HepG2 (cell line): ENCODE measurements at regions not wholly inside any gene's neighbourhood (a gene's known extent, or its start where the extent isn't known, plus 50 kb on each side); places are given as distances from the start of the nearest gene placed in this dataset.

ENCODE experiments used
- ATAC-seq: fragments of 200-7000 bp; cut with Tn5 transposase; 3 replicates; pipeline ENCODE4 v1.9.1; 2020; ENCODE audit warnings: mild to moderate bottlenecking, moderate library complexity
- BruUV-seq: library from RNA; stranded (reverse); fragments of 400-500 nt; replicated peaks from 2 replicates; lab custom pipeline; 2021; lab: Mats Ljungman, UMichigan
- CTCF ChIA-PET: fragments of 300-600 bp; formaldehyde crosslinking; extraction: SDS; loops from one replicate; lab custom pipeline; 2021; ENCODE audit warnings: low total read pairs, inconsistent platforms, low intra/inter-chr PET ratio; lab: Yijun Ruan, JAX
- POLR2A ChIA-PET: fragments of 350-600 bp; sonication (Branson Sonifier 250); formaldehyde crosslinking; loops from one replicate; lab custom pipeline; 2020; ENCODE audit warnings: antibody characterized with exemption, inconsistent platforms; lab: Yijun Ruan, JAX
- DNase-seq: peaks from one replicate; pipeline ENCODE4 v3.0.0-alpha.2; 2015; ENCODE audit warnings: low spot score
- FAIRE-seq: peaks from 3 replicates; lab custom pipeline; 2011; peaks lifted over from hg19 to GRCh38; lab: Jason Lieb, UNC
- H2AFZ ChIP-seq: one replicate; pipeline ENCODE4 v1.6.1; 2011; ENCODE audit warnings: low read length, inconsistent platforms
- H3K27ac ChIP-seq: fragments of 300-600 bp; 3 replicates; pipeline ENCODE4 v1.8.0; 2011; ENCODE audit warnings: mixed run types, mild to moderate bottlenecking, mixed read lengths, low read length, inconsistent platforms; ENCODE audit not compliant: insufficient read depth; ENCODE audit errors: extremely low read length
- H3K27me3 ChIP-seq, 2 experiments: fragments of 200-600 bp in 1 of 2; 2 replicates in 1 of 2; 3 replicates in 1 of 2; pipeline versions ENCODE4 v1.6.0 to v1.8.0; 2011; ENCODE audit warnings: low read length in 2 of 2, mild to moderate bottlenecking in 2 of 2, moderate library complexity in 2 of 2, inconsistent platforms in 1 of 2; ENCODE audit not compliant: insufficient read depth in 2 of 2, control insufficient read depth in 1 of 2
- H3K36me3 ChIP-seq, 2 experiments: fragments of 200-600 bp in 1 of 2; replicated peaks in 1 of 2; 2 replicates in 1 of 2; 3 replicates in 1 of 2; pipeline versions ENCODE4 v1.5.1 to v1.8.0; 2011; ENCODE audit warnings: low read length in 2 of 2, inconsistent platforms in 1 of 2; ENCODE audit not compliant: insufficient read depth in 2 of 2, control insufficient read depth in 1 of 2
- H3K4me1 ChIP-seq: 2 replicates; pipeline ENCODE4 v1.5.1; 2012; ENCODE audit warnings: low read length, inconsistent platforms; ENCODE audit not compliant: insufficient read depth
- H3K4me2 ChIP-seq: 2 replicates; pipeline ENCODE4 v1.6.0; 2011; ENCODE audit warnings: low read depth, low read length, inconsistent platforms
- H3K4me3 ChIP-seq, 3 experiments: fragments of 200-600 bp in 1 of 3; sonication (generic), shearing (Covaris generic) in 1 of 3; replicated peaks in 1 of 3; 2 replicates each; pipeline ENCODE4 v1.5.1; 2011 to 2016; ENCODE audit warnings: low read length in 3 of 3, inconsistent platforms in 2 of 3, low read depth in 2 of 3, mild to moderate bottlenecking in 2 of 3, control low read depth in 1 of 3, mixed read lengths in 1 of 3; ENCODE audit not compliant: insufficient read depth in 1 of 3
- H3K79me2 ChIP-seq: one replicate; pipeline ENCODE4 v1.6.1; 2011; ENCODE audit warnings: low read length, inconsistent platforms; ENCODE audit not compliant: insufficient read depth
- H3K9ac ChIP-seq: 2 replicates; pipeline ENCODE4 v1.6.0; 2011; ENCODE audit warnings: mild to moderate bottlenecking, low read depth, low read length, inconsistent platforms; ENCODE audit not compliant: insufficient read depth
- H3K9me3 ChIP-seq: 2 replicates; pipeline ENCODE4 v1.5.1; 2012; ENCODE audit warnings: mild to moderate bottlenecking, low read length
- H4K20me1 ChIP-seq: 2 replicates; pipeline ENCODE4 v1.6.0; 2011; ENCODE audit warnings: inconsistent platforms, mild to moderate bottlenecking, low read length, moderate library complexity; ENCODE audit not compliant: insufficient read depth
- CSRNP1 ChIP-seq: sonication (generic); formaldehyde crosslinking; IDR thresholded peaks from 2 replicates; pipeline ENCODE4 v1.8.1; 2023; ENCODE audit warnings: mild to moderate bottlenecking, missing genetic modification reagents
- EEA1 ChIP-seq: sonication (generic); formaldehyde crosslinking; IDR thresholded peaks from 2 replicates; pipeline ENCODE4 v1.5.1; 2020; ENCODE audit warnings: mild to moderate bottlenecking, missing genetic modification reagents, borderline replicate concordance
- ETS1 ChIP-seq: sonication (generic); formaldehyde crosslinking; IDR thresholded peaks from 2 replicates; pipeline ENCODE4 v1.4.0; 2020; ENCODE audit warnings: missing genetic modification reagents
- GTF3A ChIP-seq: sonication (generic); formaldehyde crosslinking; conservative IDR thresholded peaks from 2 replicates; pipeline ENCODE4 v1.4.0; 2020; ENCODE audit warnings: mild to moderate bottlenecking, missing genetic modification reagents
- JARID2 ChIP-seq: sonication (generic); formaldehyde crosslinking; IDR thresholded peaks from 2 replicates; pipeline ENCODE4 v1.8.1; 2023; ENCODE audit warnings: missing genetic modification reagents, inconsistent platforms; ENCODE audit not compliant: insufficient replicate concordance
- RBM22 ChIP-seq: fragments of 200-400 bp; formaldehyde crosslinking; optimal IDR thresholded peaks from 2 replicates; pipeline ENCODE3; 2017; ENCODE audit warnings: mild to moderate bottlenecking, low read length, moderate library complexity
- SNAPC2 ChIP-seq: sonication (generic); formaldehyde crosslinking; IDR thresholded peaks from 2 replicates; pipeline ENCODE4 v1.8.1; 2022; ENCODE audit warnings: mild to moderate bottlenecking, missing genetic modification reagents
- SRSF9 ChIP-seq: fragments of 200-400 bp; formaldehyde crosslinking; IDR thresholded peaks from 2 replicates; pipeline ENCODE4 v1.6.1; 2018; ENCODE audit warnings: borderline replicate concordance, mild to moderate bottlenecking, low read depth, low read length; ENCODE audit not compliant: insufficient read depth, poor library complexity, severe bottlenecking
- ZFAT ChIP-seq: sonication (generic); formaldehyde crosslinking; conservative IDR thresholded peaks from 2 replicates; pipeline ENCODE4 v1.8.1; 2023; ENCODE audit warnings: missing genetic modification reagents, inconsistent platforms
- ZFP62 ChIP-seq: sonication (generic); formaldehyde crosslinking; IDR thresholded peaks from 2 replicates; pipeline ENCODE4 v1.4.0; 2020; ENCODE audit warnings: missing genetic modification reagents
- ZNF224 ChIP-seq: sonication (generic); formaldehyde crosslinking; IDR thresholded peaks from 2 replicates; pipeline ENCODE4 v1.5.0; 2020; ENCODE audit warnings: mild to moderate bottlenecking, missing genetic modification reagents
- ZNF432 ChIP-seq: sonication (generic); formaldehyde crosslinking; IDR thresholded peaks from 2 replicates; pipeline ENCODE4 v1.5.0; 2020; ENCODE audit warnings: missing genetic modification reagents, mild to moderate bottlenecking, borderline replicate concordance
- WGBS: methylation state at CpG from one replicate; pipeline ENCODE4 v1.1.6; 2017; ENCODE audit warnings: low lambda C conversion rate; 5-methylcytosine and 5-hydroxymethylcytosine counted together
- in situ Hi-C: cut with HindIII; loops from 2 replicates; pipeline ENCODE4 v1.10.0; 2017; ENCODE audit warnings: low pct_unique_long_range_greater_than_20kb; ENCODE audit not compliant: extremely low pct_ligation_motif_present
- intact Hi-C: fragments of 100-400 bp; cut with micrococcal nuclease; formaldehyde crosslinking; loops from one replicate; pipeline ENCODE4 v1.10.0; 2022; ENCODE audit not compliant: unreplicated experiment
- TF ChIP-seq, protein P1 (sequence below): sonication (generic); formaldehyde crosslinking; IDR thresholded peaks from 2 replicates; pipeline ENCODE4 v1.5.1; 2020; ENCODE audit warnings: mild to moderate bottlenecking, missing genetic modification reagents, moderate library complexity
- TF ChIP-seq, protein P2 (sequence below): IDR thresholded peaks from 2 replicates; pipeline ENCODE4 v1.6.1; 2012; ENCODE audit warnings: low read length, improper control_type of control experiment

- intact Hi-C loops, result no loop called here
- 46% methylated on average over 3 of the region's 5 CpGs for WGBS
- H3K4me1 ChIP-seq, result no peaks in the 10 kb centered on the region
- H3K4me3 ChIP-seq, result no peak overlapping the region
- no peaks in the 10 kb centered on the region for H4K20me1 ChIP-seq
- no peak overlapping the region for H3K27ac ChIP-seq
- ATAC-seq (no peak), FAIRE-seq (no peak), DNase-seq (no peak)
- in situ Hi-C loops, result no loop called here
- H3K4me2 ChIP-seq, result no peak overlapping the region
- no peaks in the 10 kb centered on the region for H3K79me2 ChIP-seq
- H2AFZ ChIP-seq, result no peak overlapping the region
- ChIA-PET POLR2A (no interaction called here), CTCF (no interaction called here)
- no peaks in the 10 kb centered on the region for H3K9me3 ChIP-seq
- H3K27me3 ChIP-seq, result no peaks in the 10 kb centered on the region
- no peak overlapping the region for H3K9ac ChIP-seq
- BruUV-seq, result no TSS peak
- no peaks in the 10 kb centered on the region for H3K36me3 ChIP-seq
- TF ChIP-seq ZFAT, result no peak
- TF ChIP-seq RBM22, result no peak
- no peak for TF ChIP-seq JARID2 (CRISPR knock-in tag)
- TF ChIP-seq ETS1, result no peak
- no peak for TF ChIP-seq SRSF9
- TF ChIP-seq ZFP62, result no peak
- TF ChIP-seq ZNF224, result no peak
- TF ChIP-seq ZNF432 (CRISPR knock-in tag), result no peak
- no peak for TF ChIP-seq SNAPC2 (CRISPR knock-in tag)
- TF ChIP-seq GTF3A (CRISPR knock-in tag), result no peak
- TF ChIP-seq CSRNP1 (CRISPR knock-in tag), result no peak
- TF ChIP-seq, protein P1, sequence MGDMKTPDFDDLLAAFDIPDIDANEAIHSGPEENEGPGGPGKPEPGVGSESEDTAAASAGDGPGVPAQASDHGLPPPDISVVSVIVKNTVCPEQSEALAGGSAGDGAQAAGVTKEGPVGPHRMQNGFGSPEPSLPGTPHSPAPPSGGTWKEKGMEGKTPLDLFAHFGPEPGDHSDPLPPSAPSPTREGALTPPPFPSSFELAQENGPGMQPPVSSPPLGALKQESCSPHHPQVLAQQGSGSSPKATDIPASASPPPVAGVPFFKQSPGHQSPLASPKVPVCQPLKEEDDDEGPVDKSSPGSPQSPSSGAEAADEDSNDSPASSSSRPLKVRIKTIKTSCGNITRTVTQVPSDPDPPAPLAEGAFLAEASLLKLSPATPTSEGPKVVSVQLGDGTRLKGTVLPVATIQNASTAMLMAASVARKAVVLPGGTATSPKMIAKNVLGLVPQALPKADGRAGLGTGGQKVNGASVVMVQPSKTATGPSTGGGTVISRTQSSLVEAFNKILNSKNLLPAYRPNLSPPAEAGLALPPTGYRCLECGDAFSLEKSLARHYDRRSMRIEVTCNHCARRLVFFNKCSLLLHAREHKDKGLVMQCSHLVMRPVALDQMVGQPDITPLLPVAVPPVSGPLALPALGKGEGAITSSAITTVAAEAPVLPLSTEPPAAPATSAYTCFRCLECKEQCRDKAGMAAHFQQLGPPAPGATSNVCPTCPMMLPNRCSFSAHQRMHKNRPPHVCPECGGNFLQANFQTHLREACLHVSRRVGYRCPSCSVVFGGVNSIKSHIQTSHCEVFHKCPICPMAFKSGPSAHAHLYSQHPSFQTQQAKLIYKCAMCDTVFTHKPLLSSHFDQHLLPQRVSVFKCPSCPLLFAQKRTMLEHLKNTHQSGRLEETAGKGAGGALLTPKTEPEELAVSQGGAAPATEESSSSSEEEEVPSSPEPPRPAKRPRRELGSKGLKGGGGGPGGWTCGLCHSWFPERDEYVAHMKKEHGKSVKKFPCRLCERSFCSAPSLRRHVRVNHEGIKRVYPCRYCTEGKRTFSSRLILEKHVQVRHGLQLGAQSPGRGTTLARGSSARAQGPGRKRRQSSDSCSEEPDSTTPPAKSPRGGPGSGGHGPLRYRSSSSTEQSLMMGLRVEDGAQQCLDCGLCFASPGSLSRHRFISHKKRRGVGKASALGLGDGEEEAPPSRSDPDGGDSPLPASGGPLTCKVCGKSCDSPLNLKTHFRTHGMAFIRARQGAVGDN (CRISPR knock-in tag), result no peak
- no peak for TF ChIP-seq EEA1 (CRISPR knock-in tag)
- TF ChIP-seq, protein P2, sequence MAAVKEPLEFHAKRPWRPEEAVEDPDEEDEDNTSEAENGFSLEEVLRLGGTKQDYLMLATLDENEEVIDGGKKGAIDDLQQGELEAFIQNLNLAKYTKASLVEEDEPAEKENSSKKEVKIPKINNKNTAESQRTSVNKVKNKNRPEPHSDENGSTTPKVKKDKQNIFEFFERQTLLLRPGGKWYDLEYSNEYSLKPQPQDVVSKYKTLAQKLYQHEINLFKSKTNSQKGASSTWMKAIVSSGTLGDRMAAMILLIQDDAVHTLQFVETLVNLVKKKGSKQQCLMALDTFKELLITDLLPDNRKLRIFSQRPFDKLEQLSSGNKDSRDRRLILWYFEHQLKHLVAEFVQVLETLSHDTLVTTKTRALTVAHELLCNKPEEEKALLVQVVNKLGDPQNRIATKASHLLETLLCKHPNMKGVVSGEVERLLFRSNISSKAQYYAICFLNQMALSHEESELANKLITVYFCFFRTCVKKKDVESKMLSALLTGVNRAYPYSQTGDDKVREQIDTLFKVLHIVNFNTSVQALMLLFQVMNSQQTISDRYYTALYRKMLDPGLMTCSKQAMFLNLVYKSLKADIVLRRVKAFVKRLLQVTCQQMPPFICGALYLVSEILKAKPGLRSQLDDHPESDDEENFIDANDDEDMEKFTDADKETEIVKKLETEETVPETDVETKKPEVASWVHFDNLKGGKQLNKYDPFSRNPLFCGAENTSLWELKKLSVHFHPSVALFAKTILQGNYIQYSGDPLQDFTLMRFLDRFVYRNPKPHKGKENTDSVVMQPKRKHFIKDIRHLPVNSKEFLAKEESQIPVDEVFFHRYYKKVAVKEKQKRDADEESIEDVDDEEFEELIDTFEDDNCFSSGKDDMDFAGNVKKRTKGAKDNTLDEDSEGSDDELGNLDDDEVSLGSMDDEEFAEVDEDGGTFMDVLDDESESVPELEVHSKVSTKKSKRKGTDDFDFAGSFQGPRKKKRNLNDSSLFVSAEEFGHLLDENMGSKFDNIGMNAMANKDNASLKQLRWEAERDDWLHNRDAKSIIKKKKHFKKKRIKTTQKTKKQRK, result no peak
Measured at GRCh38 chr22:35172442-35172841, 84.9 kb upstream of the HMGXB4 start.
